ENCODE measurements at regions not wholly inside any gene's neighbourhood (a gene's known extent, or its start where the extent isn't known, plus 50 kb on each side); places are given as distances from the start of the nearest gene placed in this dataset.

DNA sequence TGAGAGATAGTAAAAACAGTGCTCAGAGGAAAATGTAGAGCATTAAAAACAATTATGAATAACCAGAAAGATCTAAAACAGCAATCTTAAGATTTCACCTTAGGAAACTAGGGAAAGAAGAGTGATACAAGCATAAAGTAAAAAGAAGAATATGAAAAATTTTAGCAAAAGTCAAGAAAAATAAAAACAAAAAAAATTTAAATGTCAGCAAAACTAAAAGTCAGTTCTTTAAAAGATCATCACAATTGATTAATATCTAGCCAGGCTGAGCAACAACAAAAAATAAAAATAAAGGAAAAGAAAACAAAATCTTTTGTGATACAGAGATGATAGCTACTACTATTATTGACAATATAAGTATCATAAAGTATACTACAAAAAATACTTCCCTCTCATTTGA lies 1088.1 kb upstream of the EDIL3 start:
- no peak for TF ChIP-seq EZH2 (IDR thresholded peaks at IDR 0.05; ENCODE audit: borderline replicate concordance, low read depth, low read length, poor library complexity, severe bottlenecking)
- TF ChIP-seq, protein P1, sequence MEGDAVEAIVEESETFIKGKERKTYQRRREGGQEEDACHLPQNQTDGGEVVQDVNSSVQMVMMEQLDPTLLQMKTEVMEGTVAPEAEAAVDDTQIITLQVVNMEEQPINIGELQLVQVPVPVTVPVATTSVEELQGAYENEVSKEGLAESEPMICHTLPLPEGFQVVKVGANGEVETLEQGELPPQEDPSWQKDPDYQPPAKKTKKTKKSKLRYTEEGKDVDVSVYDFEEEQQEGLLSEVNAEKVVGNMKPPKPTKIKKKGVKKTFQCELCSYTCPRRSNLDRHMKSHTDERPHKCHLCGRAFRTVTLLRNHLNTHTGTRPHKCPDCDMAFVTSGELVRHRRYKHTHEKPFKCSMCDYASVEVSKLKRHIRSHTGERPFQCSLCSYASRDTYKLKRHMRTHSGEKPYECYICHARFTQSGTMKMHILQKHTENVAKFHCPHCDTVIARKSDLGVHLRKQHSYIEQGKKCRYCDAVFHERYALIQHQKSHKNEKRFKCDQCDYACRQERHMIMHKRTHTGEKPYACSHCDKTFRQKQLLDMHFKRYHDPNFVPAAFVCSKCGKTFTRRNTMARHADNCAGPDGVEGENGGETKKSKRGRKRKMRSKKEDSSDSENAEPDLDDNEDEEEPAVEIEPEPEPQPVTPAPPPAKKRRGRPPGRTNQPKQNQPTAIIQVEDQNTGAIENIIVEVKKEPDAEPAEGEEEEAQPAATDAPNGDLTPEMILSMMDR (conservative IDR thresholded peaks at IDR 0.05; ENCODE audit: low read depth, low read length), result no peak

Data from A673 (cell line).